CD4-positive, alpha-beta T cell treated with Interferon alpha-2 for 1 hour (primary cell): ENCODE measurements at regions not wholly inside any gene's neighbourhood (a gene's known extent, or its start where the extent isn't known, plus 50 kb on each side); places are given as distances from the start of the nearest gene placed in this dataset.

Experiments
- DNase-seq, 2 donors: peaks; one replicate each; pipeline ENCODE4 v3.0.0-alpha.2; 2020 to 2022

DNA sequence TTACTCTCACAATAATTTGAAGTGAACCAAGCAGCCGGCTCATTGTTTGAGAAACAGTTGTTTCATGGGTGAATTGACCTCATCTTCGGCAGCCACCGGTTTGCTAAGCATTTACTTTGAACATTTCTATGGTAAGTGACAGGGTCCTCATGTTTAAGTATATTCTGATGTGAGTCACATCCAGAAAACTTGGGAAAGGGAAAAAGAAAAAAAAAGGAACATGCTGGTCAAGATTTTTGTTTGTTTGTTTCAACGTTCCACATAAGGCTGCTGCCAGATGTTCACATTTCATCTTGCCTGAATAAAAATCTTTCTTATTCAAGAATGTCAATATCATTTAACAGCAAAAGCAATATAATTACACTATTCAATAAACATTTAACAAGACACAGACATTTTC lies 55.0 kb upstream of the EXOC2 start:
- no peak for DNase-seq

DNA sequence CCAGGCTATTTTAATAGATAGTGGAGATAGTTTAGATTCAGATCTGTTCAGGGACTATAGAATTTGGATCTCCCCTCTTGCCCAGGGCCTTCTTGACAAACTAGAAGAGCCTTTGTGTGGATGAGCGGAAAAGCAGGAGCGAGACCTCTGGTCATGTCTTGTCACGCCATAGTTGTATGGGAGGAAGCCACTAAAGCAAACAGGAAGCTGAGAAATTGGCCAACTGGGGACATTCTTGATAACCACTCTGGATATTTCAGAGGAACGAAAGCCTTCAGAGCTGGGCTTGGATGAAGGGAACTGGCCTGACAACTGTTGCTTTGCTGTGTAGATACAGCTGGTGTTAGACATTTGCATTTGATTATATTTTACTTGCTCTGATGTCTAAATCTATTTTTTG lies 54.1 kb upstream of the EXOC2 start:
- DNase-seq, result no peak

DNA sequence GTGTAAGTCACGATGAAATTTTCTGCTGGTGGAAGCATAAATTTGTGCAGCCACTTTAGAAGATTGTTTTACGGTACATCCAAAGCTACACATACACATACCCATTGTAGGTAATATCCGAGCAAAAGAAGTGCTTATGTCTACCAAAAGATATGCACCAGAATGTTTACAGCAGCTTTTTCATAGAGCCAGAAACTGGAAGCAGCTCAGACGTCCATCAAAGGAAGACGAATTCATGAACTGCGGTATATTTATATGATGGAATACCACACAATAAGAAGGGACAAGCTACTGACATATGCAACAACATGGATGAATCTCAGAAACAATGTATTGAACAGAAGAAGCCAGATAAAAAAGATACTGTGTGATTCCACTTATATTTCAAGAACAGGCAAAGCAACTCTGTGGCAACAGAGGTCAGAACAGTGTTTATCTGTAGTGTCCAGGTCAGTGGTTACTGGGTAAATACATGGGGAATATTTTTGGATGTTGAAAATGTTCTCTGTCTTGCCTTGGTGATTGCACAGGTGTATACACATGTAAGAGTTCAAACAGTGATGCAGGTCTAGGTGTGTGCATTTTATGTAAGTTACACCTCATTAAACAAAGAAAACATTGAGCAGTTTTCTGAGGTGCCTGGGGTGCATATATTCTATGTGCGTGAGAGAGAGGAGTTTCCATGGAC lies 51.9 kb upstream of the EXOC2 start:
- no peak for DNase-seq

DNA sequence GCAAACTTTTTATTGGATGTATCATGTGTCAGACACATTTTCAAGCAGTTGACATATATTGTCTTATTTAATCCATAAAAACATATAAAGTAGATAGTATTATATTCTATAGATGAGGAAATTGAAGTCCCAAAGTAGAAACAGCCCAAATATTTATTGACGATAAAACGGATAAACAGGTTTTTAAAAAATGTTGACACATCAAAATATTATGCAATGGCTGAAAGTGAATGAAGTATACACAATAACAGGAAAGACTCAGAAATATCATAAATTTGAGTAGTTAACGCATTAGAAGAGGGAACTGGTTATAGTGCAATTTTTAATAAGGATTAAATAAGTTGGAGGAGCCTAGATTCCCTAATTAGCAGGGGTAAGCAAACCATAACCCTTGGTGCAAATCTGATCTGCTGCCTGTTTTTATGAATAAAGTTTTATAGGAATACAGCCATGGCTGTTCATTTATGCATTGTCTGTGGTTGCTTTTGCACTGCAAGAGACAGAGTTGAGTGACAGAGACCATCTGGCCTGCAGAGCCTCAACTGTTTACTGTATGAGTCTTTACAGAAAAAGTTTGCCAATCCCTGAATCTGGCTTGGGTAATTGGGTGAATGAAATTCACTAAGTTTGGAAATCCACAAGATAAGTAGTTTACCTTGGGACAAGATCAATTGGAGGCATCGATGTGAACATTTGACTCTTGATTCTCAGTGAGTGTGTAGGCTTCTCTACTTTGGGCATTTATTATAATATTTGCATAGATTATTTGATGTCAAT lies 50.6 kb upstream of the EXOC2 start:
- DNase-seq, result no peak
